Mesodermal cell (in vitro differentiated cells): ENCODE measurements at regions not wholly inside any gene's neighbourhood (a gene's known extent, or its start where the extent isn't known, plus 50 kb on each side); places are given as distances from the start of the nearest gene placed in this dataset.
A peak's percentile ranks its signal among the peaks of the same experiment; 100 is the strongest.

ENCODE experiments used
- H3K27ac ChIP-seq: 2 replicates; pipeline ENCODE4 v1.7.0; 2013; ENCODE audit warnings: mild to moderate bottlenecking, low read depth, low read length, moderate library complexity; ENCODE audit not compliant: severe bottlenecking
- H3K36me3 ChIP-seq: 2 replicates; pipeline ENCODE4 v1.7.1; 2013; ENCODE audit warnings: mild to moderate bottlenecking, low read length, moderate library complexity; ENCODE audit not compliant: control insufficient read depth, insufficient read depth
- H3K4me1 ChIP-seq: one replicate; pipeline ENCODE4 v1.7.1; 2013; ENCODE audit warnings: mild to moderate bottlenecking, low read length; ENCODE audit not compliant: insufficient read depth, control insufficient read depth, poor library complexity, severe bottlenecking
- H3K4me3 ChIP-seq: 2 replicates; pipeline ENCODE4 v1.7.0; 2013; ENCODE audit warnings: low read length, control low read depth, mild to moderate bottlenecking; ENCODE audit not compliant: insufficient read depth, poor library complexity, severe bottlenecking; ENCODE audit errors: extremely low read depth
- H3K9me3 ChIP-seq: 2 replicates; pipeline ENCODE4 v1.7.1; 2013; ENCODE audit warnings: mild to moderate bottlenecking, low read length, moderate library complexity; ENCODE audit not compliant: control insufficient read depth
- WGBS, 2 experiments: methylation state at CpG; one replicate each; pipeline ENCODE4 v1.1.5; 2013; ENCODE audit warnings: missing lambda C conversion rate in 2 of 2; ENCODE audit not compliant: insufficient coverage in 2 of 2; 5-methylcytosine and 5-hydroxymethylcytosine counted together

DNA sequence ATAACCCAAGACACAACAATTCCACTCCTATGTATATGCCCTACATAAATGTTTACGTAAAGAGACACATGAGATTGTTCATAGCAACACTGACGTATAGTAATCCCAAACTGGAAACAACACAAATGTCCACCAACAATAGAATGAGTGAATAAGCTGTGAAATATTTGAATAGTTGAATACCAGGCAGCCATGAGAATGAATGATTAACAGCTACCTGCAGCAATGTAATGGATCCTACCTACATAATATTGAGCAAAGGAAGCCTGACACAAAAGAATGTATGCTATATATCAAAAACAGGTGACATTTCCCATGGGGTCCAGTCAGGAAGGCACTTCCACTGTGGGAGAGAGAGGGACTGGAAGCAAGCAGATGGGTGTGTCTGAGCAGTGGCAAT is 92.8 kb upstream of the LINC01488 start:
- H3K9me3 ChIP-seq: peaks cover 17% of the 10 kb centered on the region
- H3K27ac ChIP-seq: no peak overlapping the region
- no CpG with 5 or more reads among the region's 2 CpGs for WGBS, 2 experiments
- H3K4me3 ChIP-seq: no peak overlapping the region
- H3K4me1 ChIP-seq: no peaks in the 10 kb centered on the region
- no peaks in the 10 kb centered on the region for H3K36me3 ChIP-seq

DNA sequence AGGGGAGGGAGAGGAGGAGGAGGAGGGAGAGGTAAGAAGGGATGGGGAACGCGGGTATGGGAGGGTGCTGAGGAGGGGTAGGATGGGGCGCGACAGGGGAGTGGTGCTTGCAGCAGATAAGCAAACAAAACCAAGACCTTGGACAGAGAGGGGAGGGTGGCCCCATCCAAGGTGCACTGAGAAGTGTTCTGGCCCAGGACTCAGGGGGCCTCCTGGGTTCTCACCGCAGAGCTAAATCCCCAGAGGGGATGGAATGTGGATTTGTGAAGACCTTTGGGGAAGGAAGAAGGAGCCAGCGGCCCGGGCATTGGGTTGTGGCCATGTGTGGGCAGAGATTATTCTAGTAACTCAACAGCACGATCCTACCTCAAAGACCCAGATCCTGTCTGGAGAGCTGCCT is 90.9 kb upstream of the LINC01488 start:
- Histone ChIP-seq H3K4me1 (no peaks in the 10 kb centered on the region), H3K36me3 (no peaks in the 10 kb centered on the region), H3K9me3 (peaks cover 17% of the 10 kb centered on the region), H3K27ac (no peak overlapping the region), H3K4me3 (no peak overlapping the region)
- 71 to 78% methylated on average over 5 to 6 of the region's 8 CpGs for WGBS, 2 experiments

DNA sequence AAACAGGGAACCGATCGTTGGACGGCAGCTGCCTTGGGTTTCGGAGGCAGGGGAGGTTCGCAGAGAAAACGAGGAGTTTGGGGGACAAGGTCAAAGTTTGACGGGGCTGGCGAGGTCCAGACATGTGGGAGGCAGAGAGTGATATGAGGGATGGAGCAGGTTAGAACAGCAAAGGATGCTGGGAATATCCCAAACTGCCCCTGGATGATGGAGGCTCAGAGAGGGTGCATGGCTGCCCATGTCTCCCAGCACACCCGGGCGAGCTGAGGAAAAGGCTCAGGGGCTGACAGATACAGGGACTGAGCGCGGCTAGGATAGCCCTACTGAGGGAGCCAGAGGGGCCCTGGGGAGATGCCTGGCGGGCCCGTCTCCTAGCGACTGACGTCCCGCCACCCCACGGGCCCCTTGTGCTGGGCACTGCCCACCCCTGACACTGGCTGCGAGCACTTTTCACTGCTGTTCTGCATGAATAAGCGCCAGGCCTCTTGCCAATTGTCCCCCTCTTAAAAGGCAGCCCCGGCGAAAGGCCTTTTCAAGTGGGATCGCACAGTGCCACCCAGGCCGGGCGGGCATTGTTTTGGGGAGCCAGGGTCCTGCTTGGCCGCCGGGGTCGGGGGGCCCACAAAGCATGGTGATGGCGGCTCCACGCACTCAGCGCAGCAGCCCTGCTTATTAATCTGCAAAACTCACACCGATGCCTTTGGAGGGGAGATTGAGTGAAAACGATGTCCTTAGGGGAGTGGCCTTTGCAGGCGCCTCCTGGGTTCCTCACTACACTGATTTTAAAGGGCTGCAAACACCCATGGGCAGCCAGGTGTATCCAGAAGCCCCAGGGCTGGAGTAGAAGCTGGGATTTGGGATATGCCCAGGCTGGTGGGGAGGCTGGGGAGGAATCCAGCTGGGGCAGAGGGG is 90.0 kb upstream of the LINC01488 start:
- Histone ChIP-seq H3K36me3 (no peaks in the 10 kb centered on the region), H3K4me1 (no peaks in the 10 kb centered on the region), H3K4me3 (no peak overlapping the region), H3K9me3 (peaks cover 17% of the 10 kb centered on the region), H3K27ac (no peak overlapping the region)
- 90 to 94% methylated on average over 26 to 32 of the region's 34 CpGs for WGBS, 2 experiments

DNA sequence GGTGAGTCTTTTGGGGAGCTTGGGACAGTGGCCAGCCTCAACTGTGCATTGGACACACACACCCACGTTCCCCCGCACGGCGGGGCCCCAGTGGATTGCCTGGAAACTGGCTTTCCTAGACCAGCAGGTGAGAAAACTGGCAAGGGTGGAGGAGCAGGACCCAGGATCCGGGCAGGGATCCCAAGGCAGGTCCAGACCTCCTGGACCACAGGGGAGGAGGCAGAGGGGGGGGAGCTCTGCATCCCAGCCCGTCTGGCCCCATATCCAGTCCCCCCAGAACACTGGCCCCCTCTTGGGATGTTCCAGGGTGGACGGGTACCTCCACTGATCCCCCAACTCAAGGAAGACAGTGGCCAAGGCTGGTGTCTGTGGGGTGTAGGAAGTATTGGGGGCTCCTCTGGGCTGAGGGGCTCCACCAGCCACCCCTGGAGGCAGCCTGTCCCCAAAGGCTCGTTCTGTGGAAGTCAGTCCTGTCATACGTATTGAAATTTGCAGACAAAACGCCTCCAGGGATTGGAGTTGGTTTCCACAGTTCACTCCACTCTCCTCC is 89.3 kb upstream of the LINC01488 start:
- H3K36me3 ChIP-seq: no peaks in the 10 kb centered on the region
- 90 to 91% methylated on average over 6 to 8 of the region's 10 CpGs for WGBS, 2 experiments
- H3K27ac ChIP-seq: no peak overlapping the region
- peaks cover 19% of the 10 kb centered on the region for H3K9me3 ChIP-seq
- no peak overlapping the region for H3K4me3 ChIP-seq
- H3K4me1 ChIP-seq: no peaks in the 10 kb centered on the region

DNA sequence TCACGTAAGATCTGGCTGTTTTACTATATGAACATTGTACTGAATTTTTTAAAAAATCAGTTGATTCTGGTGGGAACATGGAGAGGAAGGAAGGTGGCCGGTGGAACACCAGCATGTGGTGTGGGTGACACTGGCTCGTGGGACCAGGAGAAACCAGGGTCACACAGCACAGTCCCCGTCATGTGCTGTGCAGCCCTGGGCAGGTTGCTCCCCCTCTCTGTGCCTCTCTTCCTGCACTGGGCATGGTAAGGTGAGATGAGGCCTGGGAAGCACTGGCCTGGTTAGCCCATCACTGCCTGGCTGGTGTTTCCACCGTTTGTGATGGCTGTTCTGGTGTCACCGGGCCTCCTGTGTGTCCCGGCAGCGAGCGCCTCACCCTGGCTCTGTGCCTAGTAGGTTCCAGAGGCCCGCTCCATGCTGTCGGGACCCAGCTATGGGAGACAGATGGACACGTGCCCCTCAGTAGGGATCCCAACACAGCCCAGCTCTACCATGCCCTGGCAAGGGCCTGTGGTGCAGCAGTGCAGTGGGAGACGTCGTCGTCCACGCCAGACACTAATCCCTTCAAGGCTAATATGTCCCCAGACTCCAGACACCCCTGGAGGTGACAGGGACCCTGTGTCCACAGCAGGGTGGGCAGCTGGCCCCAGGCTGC is 88.2 kb upstream of the LINC01488 start:
- Histone ChIP-seq H3K4me3 (no peak overlapping the region), H3K4me1 (peaks cover under 1% of the 10 kb centered on the region), H3K27ac (no peak overlapping the region), H3K36me3 (no peaks in the 10 kb centered on the region), H3K9me3 (peaks cover 20% of the 10 kb centered on the region)
- 94 to 95% methylated on average over 11 to 15 of the region's 16 CpGs for WGBS, 2 experiments

DNA sequence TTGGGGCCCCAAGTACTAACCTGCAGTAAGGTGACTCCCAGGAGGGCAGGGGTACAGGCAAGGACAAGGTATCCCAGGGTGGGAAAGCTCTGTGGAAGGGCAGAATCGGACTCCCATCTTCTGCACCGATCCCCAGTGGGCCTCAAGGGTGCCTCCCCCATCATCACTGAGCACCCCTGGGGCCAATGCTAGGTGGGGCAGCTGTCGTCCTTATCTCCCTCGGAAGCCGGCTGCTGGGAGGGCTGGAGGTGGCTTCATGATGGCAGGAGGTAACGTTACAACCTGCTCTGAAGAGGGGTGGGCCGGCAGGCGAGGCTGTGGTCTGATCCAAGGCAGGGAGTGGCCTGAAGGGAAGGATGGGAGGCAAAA is 87.6 kb upstream of the LINC01488 start:
- no peak overlapping the region for H3K27ac ChIP-seq
- H3K9me3 ChIP-seq: peaks cover 16% of the 10 kb centered on the region
- H3K4me1 ChIP-seq: peaks cover 6% of the 10 kb centered on the region
- 90 to 97% methylated on average over 5 to 8 of the region's 8 CpGs for whole genome bisulfite sequencing, 2 experiments
- no peaks in the 10 kb centered on the region for H3K36me3 ChIP-seq
- H3K4me3 ChIP-seq: no peak overlapping the region

DNA sequence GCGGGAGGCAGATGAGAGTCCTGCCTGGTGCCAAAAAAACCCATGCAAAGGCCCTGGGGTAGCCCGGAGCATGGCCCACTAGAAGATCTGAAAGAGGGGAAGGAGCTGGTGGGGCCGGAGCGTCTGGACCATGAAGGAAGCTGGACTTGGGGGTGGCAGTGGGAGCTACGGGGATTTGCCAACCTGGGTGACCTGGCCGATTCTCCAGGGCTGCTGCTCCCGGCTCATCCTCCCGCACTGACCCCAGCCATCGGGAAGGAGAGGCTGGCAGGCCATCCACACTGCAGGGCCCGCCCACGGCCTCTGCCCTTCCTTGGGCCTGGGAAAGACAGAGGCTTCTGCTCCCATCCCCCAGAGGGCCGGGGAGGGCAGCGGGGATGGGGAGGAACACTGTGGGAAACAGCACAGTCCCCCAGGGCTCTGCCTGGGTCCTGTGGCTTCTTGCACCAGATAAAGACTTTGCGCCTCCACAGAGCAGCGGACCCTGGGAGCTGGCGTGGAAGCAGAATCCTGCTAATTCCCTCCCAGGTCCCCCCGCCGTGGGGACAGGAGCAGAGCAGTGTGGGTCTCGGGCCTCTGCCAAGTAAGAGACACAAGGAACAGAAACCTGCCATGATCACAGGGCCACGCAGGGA is 87.1 kb upstream of the LINC01488 start:
- H3K36me3 ChIP-seq: no peaks in the 10 kb centered on the region
- peaks cover 14% of the 10 kb centered on the region for H3K9me3 ChIP-seq
- peaks cover 7% of the 10 kb centered on the region for H3K4me1 ChIP-seq
- WGBS, 2 experiments: 89 to 91% methylated on average over 13 to 15 of the region's 20 CpGs
- H3K27ac ChIP-seq: peak overlapping the region; percentile 49
- H3K4me3 ChIP-seq: no peak overlapping the region

DNA sequence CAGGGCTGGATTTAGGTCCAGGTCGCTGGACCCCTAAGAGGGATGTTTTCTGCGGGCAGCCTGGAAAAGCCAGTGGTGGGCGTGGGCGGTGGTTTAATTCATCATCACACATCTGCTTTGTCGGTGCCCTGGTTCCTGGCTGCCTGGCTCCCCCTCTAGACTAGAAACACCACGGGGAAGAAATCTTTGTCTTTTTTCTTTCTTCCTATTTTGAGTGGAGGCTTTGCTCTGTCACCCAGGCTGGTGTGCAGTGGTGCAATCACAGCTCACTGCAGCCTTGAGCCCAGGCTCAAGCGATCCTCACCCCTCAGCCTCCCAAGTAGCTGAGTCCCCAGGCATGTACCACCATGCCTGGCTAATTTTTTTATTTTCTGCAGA is 86.6 kb upstream of the LINC01488 start:
- Histone ChIP-seq H3K27ac (peak overlapping the region; percentile 49), H3K9me3 (peaks cover 14% of the 10 kb centered on the region), H3K36me3 (no peaks in the 10 kb centered on the region), H3K4me3 (no peak overlapping the region), H3K4me1 (peaks cover 7% of the 10 kb centered on the region)
- 81 to 88% methylated on average over 4 to 6 of the region's 7 CpGs for WGBS, 2 experiments

DNA sequence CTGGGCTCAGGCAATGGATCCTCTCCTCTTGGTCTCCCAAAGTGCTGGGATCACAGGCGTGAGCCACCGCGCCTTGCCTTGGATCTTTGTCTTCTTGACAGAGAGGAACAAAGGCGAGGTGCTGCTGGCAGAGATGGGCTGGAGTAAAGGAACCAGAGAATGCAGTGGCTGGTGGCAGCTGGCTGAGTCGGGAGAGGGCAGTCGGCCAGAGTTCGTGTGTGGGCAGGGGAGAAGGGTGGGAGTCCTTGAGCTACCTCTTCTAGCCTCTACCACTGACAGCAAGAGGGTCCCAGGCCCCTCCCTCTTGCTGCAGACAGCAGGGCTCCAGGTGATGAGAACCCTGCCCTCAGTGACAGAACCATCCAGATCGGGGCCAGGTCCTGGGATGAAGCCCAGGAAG is 86.2 kb upstream of the LINC01488 start:
- 89 to 96% methylated on average over 7 to 8 of the region's 8 CpGs for WGBS, 2 experiments
- Histone ChIP-seq H3K9me3 (peaks cover 14% of the 10 kb centered on the region), H3K27ac (no peak overlapping the region), H3K36me3 (no peaks in the 10 kb centered on the region), H3K4me3 (no peak overlapping the region), H3K4me1 (peaks cover 7% of the 10 kb centered on the region)

DNA sequence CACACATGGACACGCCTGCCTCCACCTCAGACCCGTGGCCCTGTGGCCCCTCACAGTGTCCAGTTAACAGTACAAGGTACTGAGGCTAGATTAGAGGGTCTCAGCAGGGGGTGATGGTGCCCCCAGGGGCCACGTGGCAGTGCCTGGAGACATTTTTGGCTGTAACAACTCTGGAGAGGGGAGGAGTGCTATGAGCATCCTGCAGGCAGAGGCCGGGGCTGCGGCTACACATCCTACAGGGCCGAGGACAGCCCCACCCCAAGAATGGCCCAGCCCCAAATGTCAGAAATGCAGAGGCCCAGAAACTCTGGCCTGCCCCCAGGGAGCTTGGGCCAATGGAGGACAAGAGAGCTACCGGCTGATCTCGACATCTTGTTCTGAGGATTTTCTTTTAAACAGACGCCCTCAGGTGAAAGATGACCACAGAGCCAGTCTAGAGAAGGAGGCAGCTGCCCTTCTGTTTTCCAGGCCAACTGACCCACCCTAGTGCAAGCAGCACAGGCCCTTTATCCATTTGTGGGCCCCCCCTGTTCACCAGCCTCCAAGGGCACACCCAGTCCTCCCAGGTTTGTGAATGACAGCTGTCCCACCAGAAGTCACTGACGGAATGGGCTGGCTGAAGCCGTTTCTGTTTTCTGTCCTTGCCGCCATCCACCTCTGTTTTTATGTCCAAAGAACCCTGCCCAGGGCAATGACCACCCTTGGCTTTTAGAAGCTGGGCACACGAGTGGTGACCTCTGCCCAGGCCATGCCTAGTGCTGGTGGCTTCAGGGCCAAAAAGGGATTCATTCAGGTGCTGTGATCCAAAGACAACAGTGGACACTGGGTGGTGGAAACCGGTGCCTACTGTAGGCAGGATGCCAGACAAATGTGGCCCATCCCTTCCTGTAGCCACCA is 85.2 kb upstream of the LINC01488 start:
- WGBS, 2 experiments: 81 to 89% methylated on average over 13 to 14 of the region's 14 CpGs
- peaks cover 7% of the 10 kb centered on the region for H3K4me1 ChIP-seq

More for the DNA sequence above, 85.2 kb upstream of the LINC01488 start:
- H3K27ac ChIP-seq: no peak overlapping the region
- H3K9me3 ChIP-seq: peaks cover 14% of the 10 kb centered on the region
- no peaks in the 10 kb centered on the region for H3K36me3 ChIP-seq
- H3K4me3 ChIP-seq: no peak overlapping the region
